GM21717 (cell line): ENCODE measurements at regions not wholly inside any gene's neighbourhood (a gene's known extent, or its start where the extent isn't known, plus 50 kb on each side); places are given as distances from the start of the nearest gene placed in this dataset.

Source experiments
- ATAC-seq: cut with Tn5 transposase; IDR thresholded peaks from one replicate; pipeline ENCODE4 v1.9.1; 2021; ENCODE audit warnings: mild to moderate bottlenecking, moderate library complexity; ENCODE audit not compliant: unreplicated experiment

DNA sequence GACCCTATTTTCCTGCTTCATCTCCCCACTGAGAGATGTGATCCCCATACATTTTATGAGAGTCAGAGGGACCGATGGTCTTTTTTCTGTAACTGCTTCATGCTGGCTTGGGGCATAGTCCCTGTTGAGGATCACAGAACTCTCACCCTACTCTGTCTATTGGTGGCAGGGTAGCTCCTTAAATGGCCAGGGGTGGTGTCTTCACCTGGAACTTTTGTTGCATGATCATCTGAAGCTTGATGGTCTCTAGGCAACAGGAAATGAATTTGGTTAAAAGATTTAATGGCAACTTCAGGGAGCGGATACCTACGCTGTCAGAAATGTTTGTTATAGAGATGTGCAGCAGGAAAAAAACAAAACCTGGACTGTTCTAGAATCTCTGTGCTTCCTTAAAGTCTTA lies 87.0 kb upstream of the GLIS3 start:
- ATAC-seq: no peak

DNA sequence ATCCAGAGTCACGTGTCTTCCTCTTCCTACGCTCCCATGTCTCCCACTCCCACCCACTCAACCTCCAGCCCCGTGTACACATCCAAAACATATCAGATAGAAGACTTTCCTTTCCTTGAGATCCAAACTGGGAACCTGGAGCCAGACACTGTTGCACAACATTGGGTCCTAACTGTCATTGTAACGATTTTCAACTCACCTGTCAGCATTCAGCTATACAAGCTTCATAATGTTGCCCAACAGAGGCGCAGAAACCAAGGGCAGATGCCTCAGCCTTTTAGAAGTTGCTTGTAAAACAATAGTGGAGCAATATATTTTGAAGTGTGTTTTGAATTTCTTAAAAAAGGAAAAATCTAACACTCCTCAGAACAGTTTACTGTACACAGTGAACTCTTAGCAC lies 84.9 kb upstream of the GLIS3 start:
- ATAC-seq: no peak

DNA sequence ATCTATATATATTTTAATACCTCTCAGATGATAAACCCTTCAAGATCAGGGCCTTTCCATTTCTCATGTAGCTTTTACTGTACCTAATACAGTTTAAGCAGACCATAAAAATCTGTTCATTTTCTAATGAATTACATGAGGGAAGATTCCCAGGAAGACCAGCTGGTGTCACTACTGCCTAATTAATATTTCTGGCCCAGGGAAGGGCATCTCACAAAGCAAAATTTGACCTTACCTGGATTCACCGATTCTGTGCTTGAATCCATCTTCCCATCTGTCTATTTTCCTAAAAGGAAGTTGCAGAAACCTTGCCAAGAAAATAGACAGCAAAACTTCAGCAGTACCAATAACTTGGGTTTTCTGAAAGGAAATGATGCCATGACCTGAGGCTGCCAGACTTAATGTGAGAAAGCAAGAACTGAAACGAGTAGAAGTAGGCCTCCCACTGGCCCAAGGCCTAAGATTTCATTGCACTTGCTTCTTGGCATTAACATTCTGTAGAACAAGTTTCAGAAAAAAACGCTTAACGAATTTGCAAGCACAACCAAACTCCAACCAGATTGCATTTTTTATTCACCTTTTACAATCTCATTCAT lies 83.0 kb upstream of the GLIS3 start:
- ATAC-seq: no peak

- ATAC-seq: no peak
These were observed 81.9 kb upstream of the GLIS3 start for GRCh38 chr9:4381744-4382143.

DNA sequence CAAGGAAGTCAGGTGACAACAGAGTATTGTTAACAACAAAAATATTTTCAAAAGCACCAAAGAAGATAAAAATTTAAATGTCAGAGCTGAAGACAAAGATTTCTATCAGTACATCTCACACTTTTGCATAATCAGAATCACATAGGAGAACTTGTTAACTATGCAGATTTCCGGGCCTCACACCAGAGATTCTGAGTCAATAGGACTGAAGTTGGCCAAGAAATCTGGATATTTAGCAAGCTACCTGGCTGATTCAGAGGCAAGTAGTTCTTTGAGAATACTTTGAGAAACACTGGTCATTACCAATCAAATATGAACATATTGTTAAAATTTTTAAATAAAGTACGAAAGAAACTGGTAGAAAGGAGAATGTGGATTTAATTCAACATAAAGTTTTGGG lies 80.5 kb upstream of the GLIS3 start:
- ATAC-seq: no peak

DNA sequence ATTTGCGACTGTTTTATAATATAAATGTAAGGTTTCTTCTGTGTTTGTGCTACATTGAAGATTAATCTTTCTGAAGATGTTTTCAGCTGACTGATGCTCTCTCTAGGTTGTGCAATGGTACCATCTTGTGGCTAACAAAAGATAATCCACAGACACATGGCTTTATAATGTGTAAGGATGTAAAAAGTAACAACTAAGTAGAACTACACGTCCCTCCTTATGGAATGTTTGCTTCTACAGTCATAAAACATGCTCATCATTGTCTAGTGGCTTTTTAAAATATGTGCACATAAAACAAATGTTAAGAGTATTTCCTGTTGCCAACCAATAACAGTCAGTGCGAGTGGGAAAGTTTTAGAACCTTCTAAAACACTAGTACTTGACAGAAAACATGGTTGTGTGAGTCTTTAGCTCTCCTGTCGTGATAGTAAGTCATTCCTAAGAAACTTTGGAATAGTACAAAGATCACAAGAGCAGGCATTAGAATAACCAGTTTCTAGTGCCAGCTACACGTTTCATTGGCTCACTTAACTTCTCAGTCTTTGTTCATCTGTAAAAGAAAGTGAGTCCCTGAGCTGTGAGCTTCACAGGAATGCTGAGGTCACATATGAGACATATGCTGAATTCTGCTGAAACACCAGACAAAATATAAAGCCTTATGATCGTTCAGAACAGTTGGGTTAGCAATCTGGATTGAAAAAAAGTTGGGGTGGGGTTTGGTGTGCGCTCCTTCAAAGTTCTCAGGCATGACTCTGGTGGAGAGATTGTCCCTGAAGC lies 75.7 kb upstream of the GLIS3 start:
- no peak for ATAC-seq

- ATAC-seq: no peak
These were observed 71.2 kb upstream of the GLIS3 start for GRCh38 chr9:4371108-4371507.

DNA sequence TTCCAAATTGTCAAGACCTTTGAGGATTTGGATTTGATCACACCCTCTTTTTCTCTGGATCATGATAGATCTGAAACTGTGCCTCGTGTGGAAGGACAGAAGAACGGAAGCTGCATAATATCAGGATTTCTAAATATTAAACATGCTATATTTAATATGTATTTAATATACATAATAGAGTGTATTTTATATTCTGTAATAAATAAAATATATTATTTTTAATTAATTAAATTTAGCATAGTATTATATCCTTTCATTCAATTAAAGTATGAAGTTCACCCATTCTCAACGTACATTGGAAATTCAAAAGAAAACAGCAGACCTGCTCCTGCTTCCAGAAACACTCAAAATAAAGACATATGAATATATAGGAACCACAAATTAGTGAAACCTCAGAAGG lies 70.6 kb upstream of the GLIS3 start:
- ATAC-seq: no peak

- no peak for ATAC-seq
These were observed 66.9 kb upstream of the GLIS3 start for GRCh38 chr9:4366591-4367330.

DNA sequence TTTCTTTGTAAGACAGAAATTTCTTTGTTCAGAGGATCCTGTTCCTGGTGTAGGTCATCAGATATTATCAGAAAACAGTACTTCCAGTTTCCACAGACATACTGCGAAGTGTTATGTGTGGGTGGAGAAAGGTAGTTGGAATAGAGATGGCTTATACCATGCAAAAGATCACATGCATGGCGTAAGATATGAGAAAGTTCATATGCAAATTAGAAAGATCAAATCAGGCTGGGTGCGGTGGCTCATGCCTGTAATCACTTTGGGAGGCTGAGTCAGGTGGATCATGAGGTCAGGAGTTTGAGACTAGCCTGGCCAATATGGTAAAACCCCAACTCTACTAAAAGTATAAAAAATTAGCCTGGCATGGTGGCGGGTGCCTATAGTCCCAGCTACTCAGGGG lies 65.2 kb upstream of the GLIS3 start:
- ATAC-seq: no peak

GRCh38 chr9:4362281-4362680 lies 62.4 kb upstream of the GLIS3 start:
- no peak for ATAC-seq

DNA sequence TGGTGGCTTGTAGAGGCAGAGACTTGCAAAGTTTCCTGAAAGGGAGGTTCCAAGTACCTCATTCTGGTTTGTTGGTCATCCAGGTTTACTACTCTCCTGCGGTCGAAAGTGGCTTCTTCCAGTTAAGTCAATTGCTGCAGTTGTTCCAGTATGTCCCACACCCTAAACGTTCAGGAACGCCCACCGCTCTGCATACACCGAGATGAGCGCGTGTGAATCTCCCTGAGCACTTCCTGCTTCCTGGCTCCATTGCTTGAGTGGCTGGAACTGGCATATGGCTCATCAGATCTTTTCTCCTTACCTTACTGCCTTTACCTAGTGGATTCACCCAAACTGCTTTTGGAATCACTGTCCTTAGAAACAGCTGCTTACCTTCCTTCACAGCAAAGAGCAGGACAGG lies 59.1 kb upstream of the GLIS3 start:
- ATAC-seq: no peak

GRCh38 chr9:4357929-4358328 lies 58.1 kb upstream of the GLIS3 start:
- ATAC-seq: no peak

- ATAC-seq: no peak
These were observed 56.4 kb upstream of the GLIS3 start for GRCh38 chr9:4356306-4356705.

DNA sequence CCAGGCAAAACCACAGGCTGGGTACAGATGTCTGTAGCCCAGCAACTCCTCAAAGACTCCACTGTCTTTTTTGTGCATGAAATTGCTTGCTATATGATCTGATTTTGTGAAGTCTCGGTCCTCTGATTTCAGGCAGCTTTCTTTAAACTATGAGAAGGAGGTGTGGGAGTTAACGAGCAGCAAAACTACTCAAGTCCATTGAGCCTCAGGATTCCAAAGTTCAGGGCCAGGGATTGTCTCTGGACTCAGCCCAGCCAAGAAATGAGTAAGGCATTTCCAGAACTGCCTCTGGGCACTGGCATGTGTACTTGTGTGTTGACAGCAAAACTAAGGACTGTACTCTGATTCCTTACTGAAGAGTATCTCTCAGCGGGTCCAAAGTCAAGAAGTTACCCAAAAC lies 53.4 kb upstream of the GLIS3 start:
- ATAC-seq: no peak

- ATAC-seq: no peak
These were observed 50.0 kb upstream of the GLIS3 start for GRCh38 chr9:4349816-4350418.
